Panc1 (cell line): ENCODE measurements at regions not wholly inside any gene's neighbourhood (a gene's known extent, or its start where the extent isn't known, plus 50 kb on each side); places are given as distances from the start of the nearest gene placed in this dataset.

ENCODE experiments used
- REST ChIP-seq, 2 experiments: IDR thresholded peaks; 2 replicates each; pipeline ENCODE4 v1.6.1; 2011 to 2012; ENCODE audit warnings: low read depth in 2 of 2, control low read depth in 1 of 2, low read length in 1 of 2, mild to moderate bottlenecking in 1 of 2, moderate library complexity in 1 of 2; ENCODE audit not compliant: insufficient read depth in 1 of 2
- TF ChIP-seq, protein P1 (sequence below): fragments of 450-650 bp; IDR thresholded peaks from 2 replicates; pipeline ENCODE4 v1.5.1; 2017; ENCODE audit warnings: mild to moderate bottlenecking

GRCh38 chr5:29214839-29215238 lies 1978.6 kb upstream of the CDH6 start:
- TF ChIP-seq REST (IDR thresholded peaks at IDR 0.05; ENCODE audit: insufficient read depth in 1 of 2, low read depth in 2 of 2, low read length in 1 of 2), result no peak
- TF ChIP-seq, protein P1, sequence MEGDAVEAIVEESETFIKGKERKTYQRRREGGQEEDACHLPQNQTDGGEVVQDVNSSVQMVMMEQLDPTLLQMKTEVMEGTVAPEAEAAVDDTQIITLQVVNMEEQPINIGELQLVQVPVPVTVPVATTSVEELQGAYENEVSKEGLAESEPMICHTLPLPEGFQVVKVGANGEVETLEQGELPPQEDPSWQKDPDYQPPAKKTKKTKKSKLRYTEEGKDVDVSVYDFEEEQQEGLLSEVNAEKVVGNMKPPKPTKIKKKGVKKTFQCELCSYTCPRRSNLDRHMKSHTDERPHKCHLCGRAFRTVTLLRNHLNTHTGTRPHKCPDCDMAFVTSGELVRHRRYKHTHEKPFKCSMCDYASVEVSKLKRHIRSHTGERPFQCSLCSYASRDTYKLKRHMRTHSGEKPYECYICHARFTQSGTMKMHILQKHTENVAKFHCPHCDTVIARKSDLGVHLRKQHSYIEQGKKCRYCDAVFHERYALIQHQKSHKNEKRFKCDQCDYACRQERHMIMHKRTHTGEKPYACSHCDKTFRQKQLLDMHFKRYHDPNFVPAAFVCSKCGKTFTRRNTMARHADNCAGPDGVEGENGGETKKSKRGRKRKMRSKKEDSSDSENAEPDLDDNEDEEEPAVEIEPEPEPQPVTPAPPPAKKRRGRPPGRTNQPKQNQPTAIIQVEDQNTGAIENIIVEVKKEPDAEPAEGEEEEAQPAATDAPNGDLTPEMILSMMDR, result no peak
